A549 (cell line): ENCODE measurements at regions not wholly inside any gene's neighbourhood (a gene's known extent, or its start where the extent isn't known, plus 50 kb on each side); places are given as distances from the start of the nearest gene placed in this dataset.

Source experiments
- ATAC-seq, 2 experiments: fragments of 200-7000 bp in 1 of 2; fragments of >200 bp in 1 of 2; cut with Nextera tagmentation in 1 of 2; cut with Tn5 transposase in 1 of 2; 3 replicates each; pipeline versions ENCODE4 v1.8.0 to v1.9.1; 2018 to 2020; ENCODE audit warnings: mild to moderate bottlenecking in 1 of 2, moderate library complexity in 1 of 2
- CTCF ChIA-PET: fragments of 300-600 bp; sonication (Branson Sonifier 250); formaldehyde crosslinking; extraction: SDS; loops from one replicate; lab custom pipeline; 2021; ENCODE audit warnings: antibody characterized with exemption, inconsistent platforms; lab: Yijun Ruan, JAX
- POLR2A ChIA-PET: fragments of 350-600 bp; formaldehyde crosslinking; extraction: SDS; loops from one replicate; lab custom pipeline; 2021; ENCODE audit warnings: antibody characterized with exemption, inconsistent platforms; lab: Yijun Ruan, JAX
- DNase-seq, 2 experiments: peaks; one replicate each; pipeline versions ENCODE4 v3.0.0 to v3.0.0-alpha.2; 2011 to 2016; ENCODE audit warnings: low read depth in 1 of 2, low spot score in 1 of 2
- FAIRE-seq: peaks from 2 replicates; lab custom pipeline; 2011; peaks lifted over from hg19 to GRCh38; lab: Jason Lieb, UNC
- H3K27ac ChIP-seq, 2 experiments: fragments of >200 bp; sonication (Bioruptor Twin); formaldehyde crosslinking; 3 replicates each; pipeline ENCODE4 v1.5.1; 2016 to 2017
- H3K4me1 ChIP-seq: fragments of >200 bp; sonication (Bioruptor Twin); formaldehyde crosslinking; 3 replicates; pipeline ENCODE4 v1.6.1; 2016
- H3K4me2 ChIP-seq: fragments of >200 bp; sonication (Bioruptor Twin); formaldehyde crosslinking; 3 replicates; pipeline ENCODE4 v1.6.1; 2016
- H3K4me3 ChIP-seq: fragments of >200 bp; sonication (Bioruptor Twin); formaldehyde crosslinking; 3 replicates; pipeline ENCODE4 v1.5.1; 2016
- H3K9me3 ChIP-seq: fragments of >200 bp; sonication (Bioruptor Twin); formaldehyde crosslinking; 3 replicates; pipeline ENCODE4 v1.6.1; 2016
- FOSB ChIP-seq: fragments of 250-450 bp; sonication (Bioruptor Pico); IDR thresholded peaks from 2 replicates; pipeline ENCODE4 v1.5.0; 2020; ENCODE audit warnings: mild to moderate bottlenecking, moderate library complexity
- GATA3 ChIP-seq: IDR thresholded peaks from 2 replicates; pipeline ENCODE4 v1.6.1; 2012; ENCODE audit warnings: borderline replicate concordance
- HDAC2 ChIP-seq: fragments of 200-600 bp; sonication (generic); IDR thresholded peaks from 2 replicates; pipeline ENCODE4 v1.6.1; 2016
- HEYL ChIP-seq: fragments of 250-450 bp; sonication (Bioruptor Pico); IDR thresholded peaks from 2 replicates; pipeline ENCODE4 v1.8.0; 2021; ENCODE audit warnings: mild to moderate bottlenecking, moderate library complexity
- JUN ChIP-seq, 2 experiments: fragments of >200 bp; sonication (Bioruptor Twin); formaldehyde crosslinking; IDR thresholded peaks; 2 replicates in 1 of 2; 3 replicates in 1 of 2; pipeline ENCODE4 v1.6.1; 2016 to 2017
- NFE2L2 ChIP-seq: fragments of 150-350 bp; conservative IDR thresholded peaks from 2 replicates; pipeline ENCODE4 v1.6.1; 2014; ENCODE audit warnings: low read length
- NPAS2 ChIP-seq: fragments of 250-450 bp; sonication (Bioruptor Pico); IDR thresholded peaks from 2 replicates; pipeline ENCODE4 v1.8.0; 2022; ENCODE audit warnings: mild to moderate bottlenecking, moderate library complexity, borderline replicate concordance
- PHF8 ChIP-seq: fragments of 200-600 bp; sonication (generic); IDR thresholded peaks from 2 replicates; pipeline ENCODE4 v1.6.1; 2016; ENCODE audit warnings: low read depth, mild to moderate bottlenecking, antibody characterized with exemption, moderate library complexity, borderline replicate concordance
- RAD21 ChIP-seq, 2 experiments: fragments of >200 bp in 1 of 2; sonication (Bioruptor Twin) in 1 of 2; formaldehyde crosslinking in 1 of 2; IDR thresholded peaks in 1 of 2; conservative IDR thresholded peaks in 1 of 2; 2 replicates in 1 of 2; 3 replicates in 1 of 2; pipeline ENCODE4 v1.6.1; 2012 to 2018; ENCODE audit warnings: inconsistent platforms in 1 of 2
- RCOR1 ChIP-seq: fragments of 150-350 bp; IDR thresholded peaks from 2 replicates; pipeline ENCODE4 v1.6.1; 2014; ENCODE audit warnings: antibody characterized with exemption, low read length, low read depth
- SMC3 ChIP-seq: fragments of >200 bp; sonication (Bioruptor Twin); formaldehyde crosslinking; IDR thresholded peaks from 3 replicates; pipeline ENCODE4 v1.6.1; 2018; ENCODE audit warnings: inconsistent platforms
- SREBF2 ChIP-seq: fragments of 450-650 bp; IDR thresholded peaks from 2 replicates; pipeline ENCODE4 v1.6.1; 2014; ENCODE audit warnings: mild to moderate bottlenecking, moderate library complexity
- TP53 ChIP-seq: fragments of 250-450 bp; sonication (Bioruptor Pico); IDR thresholded peaks from 2 replicates; pipeline ENCODE4 v1.5.0; 2021; ENCODE audit warnings: mild to moderate bottlenecking, moderate library complexity
- ZNF302 ChIP-seq: fragments of 250-450 bp; sonication (Bioruptor Pico); IDR thresholded peaks from 2 replicates; pipeline ENCODE4 v1.9.0; 2021; ENCODE audit warnings: inconsistent platforms, mild to moderate bottlenecking, moderate library complexity
- WGBS: methylation state at CpG from one replicate; pipeline ENCODE4 v1.1.6; 2017; ENCODE audit errors: missing lambda C conversion rate; 5-methylcytosine and 5-hydroxymethylcytosine counted together
- TF ChIP-seq, protein P1 (sequence below): IDR thresholded peaks from 2 replicates; pipeline ENCODE4 v1.6.1; 2012
- TF ChIP-seq, protein P2 (sequence below): IDR thresholded peaks from 2 replicates; pipeline ENCODE4 v1.6.1; 2012
- TF ChIP-seq, protein P3 (sequence below): fragments of 150-350 bp; IDR thresholded peaks from 2 replicates; pipeline ENCODE4 v1.6.1; 2014; ENCODE audit warnings: low read depth, mild to moderate bottlenecking, low read length
- TF ChIP-seq, protein P4 (sequence below): fragments of 450-650 bp; IDR thresholded peaks from 2 replicates; pipeline ENCODE4 v1.6.1; 2014; ENCODE audit warnings: antibody characterized with exemption
- TF ChIP-seq, protein P5 (sequence below): IDR thresholded peaks from 2 replicates; pipeline ENCODE4 v1.6.1; 2012; ENCODE audit warnings: low read depth, borderline replicate concordance
- TF ChIP-seq, protein P6 (sequence below): fragments of 250-450 bp; sonication (Bioruptor Pico); IDR thresholded peaks from 2 replicates; pipeline ENCODE4 v1.5.0; 2021; ENCODE audit warnings: mild to moderate bottlenecking, moderate library complexity, borderline replicate concordance

DNA sequence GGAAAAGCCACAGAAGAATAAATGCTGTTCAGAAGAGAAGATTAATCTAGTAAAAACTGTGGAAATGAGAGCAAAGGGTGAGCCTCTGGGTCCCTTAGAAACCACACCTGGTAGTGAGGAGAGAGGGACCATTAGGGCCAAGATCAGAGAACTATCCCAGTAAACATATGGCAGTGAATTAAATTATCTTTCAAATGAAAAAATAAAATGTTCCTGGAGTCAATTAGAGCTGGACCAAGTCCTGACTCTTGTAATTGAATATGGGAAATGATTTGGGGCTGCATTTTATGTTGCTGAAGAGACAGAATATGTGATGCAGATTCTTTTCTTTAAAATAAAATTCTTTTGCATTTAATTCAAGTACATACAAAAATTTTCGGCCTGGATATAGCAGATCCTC, 62.2 kb upstream of the PAX3 start:
- CTCF ChIA-PET = no interaction called here
- POLR2A ChIA-PET = no interaction called here
- no peak for DNase-seq

DNA sequence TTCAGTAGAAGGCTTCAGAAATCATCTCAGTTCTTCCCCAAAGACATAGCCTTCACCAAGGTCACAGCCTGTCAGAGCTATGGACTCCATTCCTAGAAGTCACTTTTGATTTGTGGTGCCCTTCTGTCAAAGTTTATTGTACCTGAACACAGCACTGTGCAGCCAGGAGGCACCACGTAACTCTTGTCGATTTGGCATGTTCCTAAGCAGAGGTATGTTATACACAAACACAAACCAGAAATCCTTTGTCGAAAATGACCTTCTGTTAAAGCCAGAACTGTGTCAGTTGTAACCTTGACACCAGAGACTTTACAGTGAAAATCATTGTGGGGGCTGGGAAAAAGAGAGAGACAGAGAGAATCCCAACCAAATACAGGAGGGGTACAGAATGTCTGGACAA, 62.6 kb upstream of the SGPP2 start:
- FAIRE-seq (no peak), ATAC-seq (no peak), DNase-seq (no peak)
- TF ChIP-seq ZNF302 (CRISPR knock-in tag) (no peak), SMC3 (no peak), HEYL (CRISPR knock-in tag) (no peak), TP53 (CRISPR knock-in tag) (no peak)
- TF ChIP-seq, protein P1, sequence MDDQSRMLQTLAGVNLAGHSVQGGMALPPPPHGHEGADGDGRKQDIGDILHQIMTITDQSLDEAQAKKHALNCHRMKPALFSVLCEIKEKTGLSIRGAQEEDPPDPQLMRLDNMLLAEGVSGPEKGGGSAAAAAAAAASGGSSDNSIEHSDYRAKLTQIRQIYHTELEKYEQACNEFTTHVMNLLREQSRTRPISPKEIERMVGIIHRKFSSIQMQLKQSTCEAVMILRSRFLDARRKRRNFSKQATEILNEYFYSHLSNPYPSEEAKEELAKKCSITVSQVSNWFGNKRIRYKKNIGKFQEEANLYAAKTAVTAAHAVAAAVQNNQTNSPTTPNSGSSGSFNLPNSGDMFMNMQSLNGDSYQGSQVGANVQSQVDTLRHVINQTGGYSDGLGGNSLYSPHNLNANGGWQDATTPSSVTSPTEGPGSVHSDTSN = no peak
- ChIA-PET CTCF (no interaction called here), POLR2A (no interaction called here)
- Histone ChIP-seq H3K4me1 (no peaks in the 10 kb centered on the region), H3K4me2 (no peak overlapping the region), H3K4me3 (no peak overlapping the region), H3K27ac (no peak overlapping the region), H3K9me3 (no peaks in the 10 kb centered on the region)
- WGBS = 5% methylated on average over 3 of the region's 3 CpGs

More for the DNA sequence above, 62.2 kb upstream of the PAX3 start:
- Histone ChIP-seq H3K4me3 (no peak overlapping the region), H3K4me2 (no peak overlapping the region), H3K27ac (no peak overlapping the region)
- whole genome bisulfite sequencing = 2% methylated on average over 1 of the region's 1 CpG
- no peak for ATAC-seq
- TF ChIP-seq, protein P2, sequence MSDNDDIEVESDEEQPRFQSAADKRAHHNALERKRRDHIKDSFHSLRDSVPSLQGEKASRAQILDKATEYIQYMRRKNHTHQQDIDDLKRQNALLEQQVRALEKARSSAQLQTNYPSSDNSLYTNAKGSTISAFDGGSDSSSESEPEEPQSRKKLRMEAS = no peak
- TF ChIP-seq FOSB (CRISPR knock-in tag) (no peak), RAD21 (conservative IDR thresholded peaks at IDR 0.05 in 1 of 2, IDR thresholded peaks at IDR 0.05 in 1 of 2) (no peak), GATA3 (no peak), NFE2L2 (no peak), JUN (IDR thresholded peaks at IDR 0.05) (no peak), HDAC2 (no peak), HEYL (CRISPR knock-in tag) (no peak), SREBF2 (no peak), NPAS2 (no peak)
- TF ChIP-seq, protein P3, sequence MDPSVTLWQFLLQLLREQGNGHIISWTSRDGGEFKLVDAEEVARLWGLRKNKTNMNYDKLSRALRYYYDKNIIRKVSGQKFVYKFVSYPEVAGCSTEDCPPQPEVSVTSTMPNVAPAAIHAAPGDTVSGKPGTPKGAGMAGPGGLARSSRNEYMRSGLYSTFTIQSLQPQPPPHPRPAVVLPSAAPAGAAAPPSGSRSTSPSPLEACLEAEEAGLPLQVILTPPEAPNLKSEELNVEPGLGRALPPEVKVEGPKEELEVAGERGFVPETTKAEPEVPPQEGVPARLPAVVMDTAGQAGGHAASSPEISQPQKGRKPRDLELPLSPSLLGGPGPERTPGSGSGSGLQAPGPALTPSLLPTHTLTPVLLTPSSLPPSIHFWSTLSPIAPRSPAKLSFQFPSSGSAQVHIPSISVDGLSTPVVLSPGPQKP = no peak
- TF ChIP-seq, protein P4, sequence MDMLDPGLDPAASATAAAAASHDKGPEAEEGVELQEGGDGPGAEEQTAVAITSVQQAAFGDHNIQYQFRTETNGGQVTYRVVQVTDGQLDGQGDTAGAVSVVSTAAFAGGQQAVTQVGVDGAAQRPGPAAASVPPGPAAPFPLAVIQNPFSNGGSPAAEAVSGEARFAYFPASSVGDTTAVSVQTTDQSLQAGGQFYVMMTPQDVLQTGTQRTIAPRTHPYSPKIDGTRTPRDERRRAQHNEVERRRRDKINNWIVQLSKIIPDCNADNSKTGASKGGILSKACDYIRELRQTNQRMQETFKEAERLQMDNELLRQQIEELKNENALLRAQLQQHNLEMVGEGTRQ = no peak
- TF ChIP-seq, protein P5, sequence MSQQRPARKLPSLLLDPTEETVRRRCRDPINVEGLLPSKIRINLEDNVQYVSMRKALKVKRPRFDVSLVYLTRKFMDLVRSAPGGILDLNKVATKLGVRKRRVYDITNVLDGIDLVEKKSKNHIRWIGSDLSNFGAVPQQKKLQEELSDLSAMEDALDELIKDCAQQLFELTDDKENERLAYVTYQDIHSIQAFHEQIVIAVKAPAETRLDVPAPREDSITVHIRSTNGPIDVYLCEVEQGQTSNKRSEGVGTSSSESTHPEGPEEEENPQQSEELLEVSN = no peak
- TF ChIP-seq, protein P6, sequence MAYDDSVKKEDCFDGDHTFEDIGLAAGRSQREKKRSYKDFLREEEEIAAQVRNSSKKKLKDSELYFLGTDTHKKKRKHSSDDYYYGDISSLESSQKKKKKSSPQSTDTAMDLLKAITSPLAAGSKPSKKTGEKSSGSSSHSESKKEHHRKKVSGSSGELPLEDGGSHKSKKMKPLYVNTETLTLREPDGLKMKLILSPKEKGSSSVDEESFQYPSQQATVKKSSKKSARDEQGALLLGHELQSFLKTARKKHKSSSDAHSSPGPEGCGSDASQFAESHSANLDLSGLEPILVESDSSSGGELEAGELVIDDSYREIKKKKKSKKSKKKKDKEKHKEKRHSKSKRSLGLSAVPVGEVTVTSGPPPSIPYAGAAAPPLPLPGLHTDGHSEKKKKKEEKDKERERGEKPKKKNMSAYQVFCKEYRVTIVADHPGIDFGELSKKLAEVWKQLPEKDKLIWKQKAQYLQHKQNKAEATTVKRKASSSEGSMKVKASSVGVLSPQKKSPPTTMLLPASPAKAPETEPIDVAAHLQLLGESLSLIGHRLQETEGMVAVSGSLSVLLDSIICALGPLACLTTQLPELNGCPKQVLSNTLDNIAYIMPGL (CRISPR knock-in tag) = no peak
- TF ChIP-seq, all 56 proteins: peak for 0
- FAIRE-seq = no peak
- Histone ChIP-seq H3K9me3 (no peaks in the 10 kb centered on the region), H3K4me1 (no peaks in the 10 kb centered on the region)

DNA sequence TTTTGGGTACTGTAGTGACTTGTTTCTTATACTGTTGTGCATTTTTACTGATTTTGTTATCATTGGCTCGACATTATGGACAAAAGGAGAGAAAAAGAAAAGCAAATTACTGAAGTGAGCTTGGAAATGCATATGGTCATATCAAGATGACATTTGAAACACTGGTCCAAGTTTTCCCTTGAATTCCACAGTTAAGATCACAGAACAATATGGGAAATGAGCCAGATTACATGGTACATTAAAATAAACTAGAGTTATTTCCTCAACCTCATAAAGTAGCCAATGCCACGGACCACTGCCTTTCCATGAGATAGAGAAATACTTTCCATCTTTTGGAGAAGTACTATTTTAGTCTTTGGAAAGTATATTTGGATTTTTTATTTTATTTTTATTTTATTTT, 62.0 kb upstream of the SGPP2 start:
- Histone ChIP-seq H3K4me3 (no peak overlapping the region), H3K27ac (no peak overlapping the region)
- WGBS = 6% methylated on average over 2 of the region's 2 CpGs
- ATAC-seq = no peak
- TF ChIP-seq PHF8 (no peak), RCOR1 (no peak)
- TF ChIP-seq, all 56 proteins: peak for 0
- Histone ChIP-seq H3K4me2 (no peak overlapping the region), H3K4me1 (no peaks in the 10 kb centered on the region), H3K9me3 (no peaks in the 10 kb centered on the region)
- ChIA-PET POLR2A (no interaction called here), CTCF (no interaction called here)
- DNase-seq (no peak), FAIRE-seq (no peak)
